ENCODE measurements at regions not wholly inside any gene's neighbourhood (a gene's known extent, or its start where the extent isn't known, plus 50 kb on each side); places are given as distances from the start of the nearest gene placed in this dataset.

GRCh38 chr16:86949630-86950029 lies 367.6 kb downstream of the C16orf95 start:
- TF ChIP-seq CTCF (IDR thresholded peaks at IDR 0.05; ENCODE audit: poor library complexity) (no peak), EZH2 (IDR thresholded peaks at IDR 0.05; ENCODE audit: borderline replicate concordance) (no peak), EZH2phosphoT487 (IDR thresholded peaks at IDR 0.05; ENCODE audit: low read depth, severe bottlenecking, unreplicated experiment) (no peak)

Measured in hepatocyte (in vitro differentiated cells).